ENCODE measurements at regions not wholly inside any gene's neighbourhood (a gene's known extent, or its start where the extent isn't known, plus 50 kb on each side); places are given as distances from the start of the nearest gene placed in this dataset.

DNA sequence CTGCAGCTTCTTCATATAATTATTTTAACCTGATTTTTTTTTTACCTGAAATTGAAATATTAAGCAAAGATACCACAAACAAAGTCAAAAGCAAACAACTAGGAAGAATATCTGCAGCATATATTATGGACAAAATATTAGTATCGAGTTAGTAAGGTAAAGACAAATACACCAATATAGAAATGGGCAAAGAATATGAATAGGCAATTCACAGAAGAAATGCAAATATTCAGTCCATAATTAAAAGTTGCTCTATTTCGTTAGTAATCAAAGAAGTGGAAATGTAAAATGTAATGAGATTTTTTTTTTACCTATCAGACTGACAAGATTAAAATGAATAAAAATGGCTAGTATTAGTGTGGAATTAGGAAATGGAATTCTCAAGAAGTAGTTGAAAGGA is 121.5 kb downstream of the CD83 start:
- no peak for TF ChIP-seq GATAD2B (conservative IDR thresholded peaks at IDR 0.05; ENCODE audit: low read depth)
- no peak for TF ChIP-seq RAD21 (IDR thresholded peaks at IDR 0.05; ENCODE audit: insufficient read depth, low read depth, low read length)
- no peak for TF ChIP-seq CTCF (IDR thresholded peaks at IDR 0.05 in 2 of 3, conservative IDR thresholded peaks at IDR 0.05 in 1 of 3; ENCODE audit: control insufficient read depth in 2 of 3, extremely low read depth in 1 of 3, insufficient read depth in 1 of 3, low read depth in 3 of 3, low read length in 3 of 3)
- no peak for TF ChIP-seq EED (IDR thresholded peaks at IDR 0.05; ENCODE audit: low read depth)

Measured in GM12878 (cell line).